Mucosa of descending colon (tissue), 3 donors: ENCODE measurements at regions not wholly inside any gene's neighbourhood (a gene's known extent, or its start where the extent isn't known, plus 50 kb on each side); places are given as distances from the start of the nearest gene placed in this dataset.

Experiments used
- ATAC-seq: fragments of 200-7000 bp; cut with Tn5 transposase; one replicate; pipeline ENCODE4 v1.9.1; 2020; ENCODE audit warnings: mild to moderate bottlenecking, moderate library complexity
- DNase-seq, 3 donors: peaks; one replicate each; pipeline ENCODE4 v3.0.0-alpha.2; 2020
- H3K36me3 ChIP-seq: fragments of 200-600 bp; one replicate; pipeline ENCODE4 v1.8.0; 2021; ENCODE audit warnings: low read depth, mild to moderate bottlenecking
- H3K4me1 ChIP-seq: fragments of 200-600 bp; one replicate; pipeline ENCODE4 v1.8.0; 2021; ENCODE audit warnings: low read depth, mild to moderate bottlenecking
- H3K4me3 ChIP-seq: fragments of 200-600 bp; one replicate; pipeline ENCODE4 v1.8.0; 2021; ENCODE audit warnings: mild to moderate bottlenecking
- H3K9me3 ChIP-seq: fragments of 200-600 bp; one replicate; pipeline ENCODE4 v1.8.0; 2021; ENCODE audit warnings: mild to moderate bottlenecking
- intact Hi-C, 2 donors: fragments of 100-400 bp; cut with DNase I in 1 of 2; cut with micrococcal nuclease in 1 of 2; formaldehyde crosslinking; loops; one replicate each; pipeline versions ENCODE4 v1.11.0 to v1.11.1; 2022; cut with DNase I, micrococcal nuclease
- TF ChIP-seq, protein P1 (sequence below): fragments of 200-600 bp; IDR thresholded peaks from one replicate; pipeline ENCODE4 v1.8.0; 2022; ENCODE audit warnings: antibody characterized with exemption, mild to moderate bottlenecking
- donor health status: DM: no; HTN: no; CAD: no; lungs with moderate emphysema.
- donor health status: DM: no; HTN: no; CAD: no.
- donor health status: DM: no; HTN: yes; CAD: no.

DNA sequence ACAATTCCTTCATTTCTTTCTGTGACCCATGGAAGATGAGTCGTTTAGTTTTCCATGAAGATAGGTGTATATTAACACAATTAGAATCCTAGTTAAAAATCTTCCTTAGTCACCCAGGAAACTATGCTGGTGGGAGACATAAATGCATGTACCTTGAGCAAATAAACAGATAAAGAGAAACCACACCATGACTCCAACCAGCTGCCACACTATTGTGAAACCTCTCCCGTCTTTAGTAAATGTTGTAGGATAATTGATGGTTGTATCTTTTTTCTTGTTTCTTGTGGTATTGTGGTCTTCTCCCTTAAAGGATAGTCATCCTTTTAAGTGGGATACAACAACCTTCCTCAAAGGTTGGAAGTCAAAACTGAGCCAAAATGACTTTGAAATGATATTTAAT lies 103.8 kb upstream of the LEF1 start:
- TF ChIP-seq, protein P1, sequence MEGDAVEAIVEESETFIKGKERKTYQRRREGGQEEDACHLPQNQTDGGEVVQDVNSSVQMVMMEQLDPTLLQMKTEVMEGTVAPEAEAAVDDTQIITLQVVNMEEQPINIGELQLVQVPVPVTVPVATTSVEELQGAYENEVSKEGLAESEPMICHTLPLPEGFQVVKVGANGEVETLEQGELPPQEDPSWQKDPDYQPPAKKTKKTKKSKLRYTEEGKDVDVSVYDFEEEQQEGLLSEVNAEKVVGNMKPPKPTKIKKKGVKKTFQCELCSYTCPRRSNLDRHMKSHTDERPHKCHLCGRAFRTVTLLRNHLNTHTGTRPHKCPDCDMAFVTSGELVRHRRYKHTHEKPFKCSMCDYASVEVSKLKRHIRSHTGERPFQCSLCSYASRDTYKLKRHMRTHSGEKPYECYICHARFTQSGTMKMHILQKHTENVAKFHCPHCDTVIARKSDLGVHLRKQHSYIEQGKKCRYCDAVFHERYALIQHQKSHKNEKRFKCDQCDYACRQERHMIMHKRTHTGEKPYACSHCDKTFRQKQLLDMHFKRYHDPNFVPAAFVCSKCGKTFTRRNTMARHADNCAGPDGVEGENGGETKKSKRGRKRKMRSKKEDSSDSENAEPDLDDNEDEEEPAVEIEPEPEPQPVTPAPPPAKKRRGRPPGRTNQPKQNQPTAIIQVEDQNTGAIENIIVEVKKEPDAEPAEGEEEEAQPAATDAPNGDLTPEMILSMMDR = no peak
- Histone ChIP-seq H3K36me3 (no peaks in the 10 kb centered on the region), H3K4me1 (no peaks in the 10 kb centered on the region), H3K9me3 (no peaks in the 10 kb centered on the region), H3K4me3 (no peak overlapping the region)
- intact Hi-C loops = no loop called here
- DNase-seq = no peak
- ATAC-seq = no peak

DNA sequence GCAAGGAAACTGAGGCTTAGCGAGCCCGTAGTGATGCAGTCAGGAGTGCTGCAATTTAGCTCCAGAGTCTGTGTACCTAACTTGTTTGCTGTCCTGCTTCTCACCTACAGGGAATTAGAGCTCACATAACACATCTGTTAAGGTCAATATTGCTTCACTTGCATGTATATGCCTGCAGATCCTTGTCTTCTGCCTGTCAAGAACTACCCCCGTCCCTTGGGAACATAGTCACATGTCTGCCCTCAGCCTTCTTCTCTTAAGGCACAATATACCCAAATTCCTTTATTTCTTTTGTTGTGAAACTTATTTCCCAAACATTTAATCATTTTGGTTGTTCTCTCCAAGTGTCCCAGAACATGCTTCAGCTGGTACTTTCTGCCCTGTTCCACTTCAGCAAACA lies 103.3 kb upstream of the LEF1 start:
- H3K36me3 ChIP-seq = no peaks in the 10 kb centered on the region
- no peak for DNase-seq
- H3K9me3 ChIP-seq = no peaks in the 10 kb centered on the region
- no peak for ATAC-seq
- TF ChIP-seq, protein P1 = no peak
- H3K4me1 ChIP-seq = no peaks in the 10 kb centered on the region
- no peak overlapping the region for H3K4me3 ChIP-seq
- intact Hi-C loops = no loop called here

DNA sequence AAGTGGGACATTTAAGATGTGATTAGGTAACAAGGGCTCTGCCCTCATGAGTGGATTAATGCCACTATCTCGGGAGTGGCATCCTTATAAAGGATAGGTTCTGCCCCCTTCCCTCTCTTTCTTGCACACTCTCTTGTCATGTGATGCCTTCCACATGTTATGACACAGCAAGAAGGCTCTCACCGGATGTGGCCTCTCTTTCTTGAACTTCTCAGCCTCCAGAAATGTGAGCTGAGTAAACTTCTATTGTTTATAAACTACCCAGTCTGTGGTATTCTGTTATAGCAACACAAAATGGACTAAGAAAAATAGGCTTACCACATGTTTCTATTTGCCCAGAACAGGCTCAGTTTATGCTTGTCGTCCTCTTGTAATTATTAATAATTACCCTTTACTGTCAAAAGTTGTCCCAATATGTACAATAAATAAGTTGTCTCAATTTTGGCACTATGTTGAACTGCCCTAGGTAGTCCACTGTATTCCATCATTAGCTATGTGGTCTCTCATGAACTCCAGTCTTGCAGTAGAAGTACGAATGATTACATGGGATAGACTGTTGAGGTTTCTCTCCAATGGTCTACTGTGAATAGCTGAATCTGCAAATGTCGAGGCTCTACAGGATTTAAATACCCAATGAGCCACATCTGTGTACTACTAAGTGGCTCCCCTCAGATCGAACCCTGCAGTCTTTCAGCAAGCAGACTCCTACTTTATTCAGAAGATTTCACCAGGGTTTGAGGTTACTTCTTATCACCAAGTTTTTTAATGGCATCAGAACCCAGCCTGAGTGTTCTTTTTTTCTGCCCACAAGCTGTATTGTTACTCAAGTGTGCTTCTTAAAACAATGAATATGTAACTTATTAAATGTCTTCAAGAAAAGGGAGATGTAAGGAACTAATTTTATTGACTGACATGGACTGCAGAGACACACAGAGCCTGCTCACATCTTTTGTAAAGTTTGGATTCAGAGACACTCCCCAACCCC lies 102.0 kb upstream of the LEF1 start:
- H3K36me3 ChIP-seq = no peaks in the 10 kb centered on the region
- peak; percentile 16 for ATAC-seq
- DNase-seq = no peak
- TF ChIP-seq, protein P1 = no peak
- H3K4me3 ChIP-seq = no peak overlapping the region
- H3K4me1 ChIP-seq = no peaks in the 10 kb centered on the region
- no peaks in the 10 kb centered on the region for H3K9me3 ChIP-seq
- intact Hi-C loops = no loop called here

DNA sequence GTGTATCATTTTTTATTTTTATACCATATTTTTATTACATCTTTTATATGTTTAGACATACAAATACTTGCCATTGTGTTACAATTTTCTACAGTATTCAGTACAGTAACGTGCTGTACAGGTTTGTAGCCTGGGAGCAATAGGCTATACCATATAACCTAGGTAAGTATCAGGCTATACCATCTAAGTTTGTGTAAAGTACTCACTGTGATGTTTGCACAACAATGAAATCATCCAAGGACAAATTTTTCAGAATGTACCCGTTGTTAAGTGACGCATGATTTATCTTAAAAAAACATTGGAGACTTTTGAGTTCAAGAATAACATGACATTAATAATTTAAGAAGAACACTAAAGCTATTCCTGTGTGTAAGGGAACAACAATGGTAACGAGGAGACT lies 96.0 kb upstream of the LEF1 start:
- DNase-seq = no peak
- no peaks in the 10 kb centered on the region for H3K36me3 ChIP-seq
- ATAC-seq = no peak
- intact Hi-C loops = no loop called here
- no peaks in the 10 kb centered on the region for H3K4me1 ChIP-seq
- TF ChIP-seq, protein P1 = no peak
- no peaks in the 10 kb centered on the region for H3K9me3 ChIP-seq
- H3K4me3 ChIP-seq = no peak overlapping the region

DNA sequence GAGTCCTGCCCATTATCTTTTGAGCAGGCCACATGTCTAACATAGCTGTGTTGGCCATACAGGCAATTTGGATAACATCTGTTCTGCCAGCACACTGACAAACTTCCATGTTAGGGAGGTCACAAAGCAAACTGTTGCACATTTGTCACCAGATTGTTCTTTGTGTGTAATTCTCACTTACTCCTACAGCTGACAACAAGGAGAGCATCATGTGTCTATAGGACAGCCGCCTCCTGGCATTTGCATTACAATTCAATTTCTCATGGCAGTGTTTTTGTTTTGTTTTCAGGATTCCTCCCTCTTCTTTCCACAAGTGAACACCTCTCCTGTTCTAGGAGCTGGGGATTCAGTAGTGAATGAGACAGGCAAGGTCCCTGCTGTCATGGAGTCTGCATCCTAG lies 94.3 kb upstream of the LEF1 start:
- Histone ChIP-seq H3K4me3 (no peak overlapping the region), H3K4me1 (no peaks in the 10 kb centered on the region), H3K9me3 (no peaks in the 10 kb centered on the region), H3K36me3 (no peaks in the 10 kb centered on the region)
- ATAC-seq = no peak
- intact Hi-C loops = no loop called here
- DNase-seq = no peak
- TF ChIP-seq, protein P1 = no peak
